ENCODE measurements at regions not wholly inside any gene's neighbourhood (a gene's known extent, or its start where the extent isn't known, plus 50 kb on each side); places are given as distances from the start of the nearest gene placed in this dataset.

DNA sequence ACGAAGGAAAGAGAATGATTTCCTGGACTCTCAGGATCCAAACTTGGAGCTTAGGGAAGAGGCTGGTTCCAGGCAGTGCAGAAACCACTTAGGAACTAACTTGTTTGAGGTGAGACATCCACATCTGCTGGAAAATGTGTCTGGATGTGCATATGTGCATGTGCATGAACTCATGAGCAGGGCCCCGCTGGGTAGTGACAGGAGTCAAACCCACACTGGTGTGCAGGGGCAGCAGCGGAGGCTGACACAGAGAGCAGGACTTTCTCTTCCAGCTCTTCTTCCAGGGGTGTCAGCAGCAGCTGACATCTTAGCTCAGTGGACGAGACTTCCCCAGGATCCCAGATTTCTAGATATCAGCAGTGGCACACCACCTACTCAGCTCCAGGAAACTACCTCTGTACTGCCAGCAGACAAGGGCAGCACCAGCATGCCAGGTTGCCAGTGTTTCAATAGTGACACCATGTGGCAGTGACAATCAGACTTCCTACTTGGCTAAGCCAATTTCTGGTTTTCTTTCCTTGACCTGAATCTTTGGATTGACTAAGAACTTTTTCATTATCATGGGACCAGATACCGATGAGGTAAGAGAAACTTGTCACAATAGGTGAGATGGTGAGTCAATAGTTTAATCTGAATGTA lies 227.5 kb upstream of the ZC3H12C start:
- DNase-seq, result no peak

GRCh38 chr11:109867784-109868183 lies 225.4 kb upstream of the ZC3H12C start:
- DNase-seq, result no peak

- DNase-seq, result no peak
Observed at GRCh38 chr11:109869536-109869935, 223.7 kb upstream of the ZC3H12C start.

- DNase-seq, result no peak
Observed at GRCh38 chr11:109870297-109870696, 222.9 kb upstream of the ZC3H12C start.

GRCh38 chr11:109877043-109877442 lies 216.1 kb upstream of the ZC3H12C start:
- DNase-seq, result no peak

- no peak for DNase-seq
Observed at GRCh38 chr11:109884501-109884900, 208.7 kb upstream of the ZC3H12C start.

DNA sequence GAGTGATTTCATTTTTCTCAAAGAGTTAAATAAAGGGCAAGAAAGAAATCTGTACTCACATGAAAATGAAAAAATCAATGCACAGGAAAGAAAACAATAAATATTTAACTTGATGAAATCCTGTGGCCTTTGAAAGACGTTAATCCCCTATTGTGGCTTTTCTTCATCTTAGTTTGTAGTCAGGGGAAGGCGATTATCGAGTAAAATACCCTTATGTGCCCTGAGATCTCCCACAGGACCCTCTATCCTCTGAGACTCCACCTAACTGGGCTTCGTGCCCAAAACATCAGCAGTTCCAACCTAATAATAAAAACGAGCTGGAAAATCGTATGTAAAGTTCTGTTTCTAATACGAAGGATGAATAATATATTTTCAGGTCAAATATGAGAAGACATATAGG lies 208.2 kb upstream of the ZC3H12C start:
- no peak for DNase-seq

GRCh38 chr11:109892321-109892794 lies 200.8 kb upstream of the ZC3H12C start:
- DNase-seq, result no peak

DNA sequence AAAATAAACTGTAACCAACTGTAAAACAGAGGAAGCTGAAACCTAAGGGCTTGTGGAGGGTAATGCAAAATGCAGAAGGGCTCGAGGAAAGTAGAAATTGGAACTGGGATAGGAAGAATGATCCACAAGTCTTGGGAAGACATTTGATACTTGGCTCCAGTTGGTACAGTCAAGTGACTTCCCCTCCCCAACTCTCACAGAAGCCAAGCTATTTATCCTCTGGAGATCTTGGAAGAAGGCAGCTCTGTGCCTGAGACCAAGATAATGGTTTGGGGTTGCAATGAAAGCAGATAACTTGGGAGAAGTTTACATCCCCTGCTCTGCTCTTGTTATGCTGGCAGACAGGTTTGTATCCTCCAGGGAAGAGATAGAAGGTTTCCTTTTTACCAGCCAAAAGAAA lies 198.9 kb upstream of the ZC3H12C start:
- DNase-seq, result no peak

GRCh38 chr11:109898592-109898991 lies 194.6 kb upstream of the ZC3H12C start:
- DNase-seq, result no peak

GRCh38 chr11:109902764-109903433 lies 190.3 kb upstream of the ZC3H12C start:
- DNase-seq, result no peak

GRCh38 chr11:109911488-109911887 lies 181.7 kb upstream of the ZC3H12C start:
- no peak for DNase-seq

GRCh38 chr11:109914038-109914437 lies 179.2 kb upstream of the ZC3H12C start:
- DNase-seq, result no peak

DNA sequence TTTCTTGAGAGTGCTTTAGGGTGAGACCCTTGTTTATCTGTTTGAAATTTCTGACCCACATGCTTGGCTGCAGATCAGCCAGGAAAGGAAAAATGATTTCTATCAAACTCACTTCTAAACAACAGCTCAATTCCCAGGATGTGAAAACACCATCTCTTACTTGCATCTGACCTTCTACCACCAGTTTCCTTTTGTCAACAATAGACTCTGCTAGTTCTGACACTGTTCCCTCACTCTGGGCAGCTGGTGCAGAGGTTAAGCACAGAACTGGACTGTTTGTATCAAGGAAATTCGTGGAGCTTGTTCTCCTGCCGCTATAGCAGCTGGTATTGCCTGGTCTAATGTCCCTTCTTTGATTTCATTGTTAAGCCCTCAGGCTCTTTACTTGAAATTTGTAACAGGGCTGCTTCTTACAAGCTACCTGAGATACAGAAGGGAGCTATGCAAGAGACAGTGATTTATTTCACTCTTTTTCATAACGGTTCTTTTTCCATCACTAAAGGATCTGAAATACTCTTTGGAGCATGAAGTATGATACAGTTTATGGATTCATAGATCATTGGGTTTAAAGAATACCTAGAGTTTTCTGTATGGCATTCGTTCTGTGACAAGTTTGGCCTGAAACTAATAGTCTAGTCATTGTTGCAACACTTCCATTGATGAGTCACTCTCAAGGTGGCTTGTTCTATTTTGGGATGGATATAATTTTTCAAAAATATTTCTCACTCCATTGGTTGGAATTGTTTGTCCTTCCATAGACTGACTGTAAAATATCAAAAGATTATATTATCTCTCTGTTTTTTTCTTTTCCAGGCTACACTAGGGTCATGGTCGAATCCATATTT lies 178.2 kb upstream of the ZC3H12C start:
- no peak for DNase-seq

- no peak for DNase-seq
Observed at GRCh38 chr11:109926941-109927340, 166.3 kb upstream of the ZC3H12C start.

DNA sequence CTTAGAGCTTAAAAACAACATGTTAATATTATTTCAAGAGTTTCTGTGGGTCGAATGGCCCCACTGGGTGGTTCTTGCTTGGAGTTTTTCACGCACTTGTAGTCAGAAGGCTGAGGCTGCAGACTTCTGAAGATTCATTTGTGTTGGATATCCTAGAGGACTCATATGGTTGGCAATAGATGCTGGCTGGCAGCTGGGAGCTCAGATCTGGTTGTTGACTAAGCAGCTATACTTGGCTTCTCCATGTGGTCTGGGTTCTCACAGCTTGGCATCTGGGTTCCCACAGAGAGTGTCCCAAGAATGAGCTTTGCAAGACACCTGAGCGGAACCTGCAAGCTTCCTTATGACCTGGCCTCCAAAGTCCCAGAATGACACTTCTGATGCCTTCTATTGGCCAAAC lies 163.9 kb upstream of the ZC3H12C start:
- no peak for DNase-seq

- no peak for DNase-seq
Observed at GRCh38 chr11:109933126-109933525, 160.1 kb upstream of the ZC3H12C start.

GRCh38 chr11:109934151-109934550 lies 159.0 kb upstream of the ZC3H12C start:
- DNase-seq, result no peak

GRCh38 chr11:109936661-109937180 lies 156.5 kb upstream of the ZC3H12C start:
- no peak for DNase-seq

- DNase-seq, result no peak
Observed at GRCh38 chr11:109937968-109938367, 155.2 kb upstream of the ZC3H12C start.

DNA sequence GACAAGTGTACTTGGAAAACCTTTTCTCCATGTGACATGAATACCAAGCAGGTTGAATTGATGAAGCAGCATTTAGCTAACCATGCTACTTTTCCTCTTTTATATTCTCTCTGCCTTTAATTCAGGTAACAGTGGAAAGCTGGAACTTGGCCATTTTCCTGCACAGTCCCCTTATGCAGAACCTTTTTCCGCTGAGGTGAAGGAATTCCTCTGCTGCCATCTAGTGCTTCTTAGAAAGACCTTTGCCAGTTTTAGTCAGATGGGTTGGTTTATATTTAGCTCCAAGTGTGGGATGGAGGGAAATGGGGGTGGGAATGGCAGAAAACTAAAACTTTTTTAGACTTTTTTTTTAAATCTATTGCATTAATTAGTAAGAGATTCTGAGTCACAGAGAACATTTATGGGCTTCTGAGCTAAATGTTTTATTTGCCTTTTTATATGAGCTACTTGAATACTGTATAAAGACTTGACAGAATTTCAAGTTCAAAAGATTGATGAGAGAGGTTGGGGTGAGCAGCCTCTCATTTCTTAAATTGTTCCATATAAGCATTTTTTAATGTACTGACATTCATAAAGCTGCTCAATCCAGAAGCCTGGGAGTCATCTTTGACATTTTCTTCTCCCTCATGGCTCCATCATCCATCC lies 153.9 kb upstream of the ZC3H12C start:
- peak; percentile 40 for DNase-seq

DNA sequence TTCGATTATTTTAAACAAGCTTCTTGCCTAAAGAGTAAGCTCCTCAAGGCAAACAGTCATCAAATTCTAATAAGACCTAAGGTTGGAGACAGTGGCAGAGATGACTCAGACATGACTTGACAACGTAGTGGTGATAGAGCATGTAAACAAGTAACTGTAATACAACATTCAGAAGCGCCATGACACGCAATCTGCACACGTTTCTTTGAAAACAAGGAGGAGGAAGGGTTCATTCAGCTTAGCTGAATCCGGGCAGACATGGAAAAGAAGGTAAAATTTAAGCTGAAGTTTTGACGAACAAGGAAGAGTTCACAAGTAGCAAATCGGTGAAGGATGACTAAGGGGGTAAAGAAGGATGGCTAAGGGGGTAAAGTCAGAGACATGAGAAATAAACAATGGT lies 152.4 kb upstream of the ZC3H12C start:
- DNase-seq, result no peak
